Astrocyte (in vitro differentiated cells and primary cell): ENCODE measurements at regions not wholly inside any gene's neighbourhood (a gene's known extent, or its start where the extent isn't known, plus 50 kb on each side); places are given as distances from the start of the nearest gene placed in this dataset.
"Not testable (repeated sequence)": the region's sequence is repeated elsewhere in the genome, so short reads cannot be mapped to it uniquely, and the experiment has no call there.

ENCODE experiments used
- EZH2 ChIP-seq: IDR thresholded peaks from 2 replicates; pipeline ENCODE4 v1.6.1; 2012; ENCODE audit warnings: mild to moderate bottlenecking, low read length, inconsistent platforms; ENCODE audit not compliant: insufficient read depth
- TF ChIP-seq, protein P1 (sequence below): IDR thresholded peaks from 2 replicates; pipeline ENCODE4 v1.5.1; 2011; ENCODE audit warnings: low read depth, mild to moderate bottlenecking, inconsistent platforms, low read length, moderate library complexity; ENCODE audit not compliant: insufficient read depth

- TF ChIP-seq, protein P1, sequence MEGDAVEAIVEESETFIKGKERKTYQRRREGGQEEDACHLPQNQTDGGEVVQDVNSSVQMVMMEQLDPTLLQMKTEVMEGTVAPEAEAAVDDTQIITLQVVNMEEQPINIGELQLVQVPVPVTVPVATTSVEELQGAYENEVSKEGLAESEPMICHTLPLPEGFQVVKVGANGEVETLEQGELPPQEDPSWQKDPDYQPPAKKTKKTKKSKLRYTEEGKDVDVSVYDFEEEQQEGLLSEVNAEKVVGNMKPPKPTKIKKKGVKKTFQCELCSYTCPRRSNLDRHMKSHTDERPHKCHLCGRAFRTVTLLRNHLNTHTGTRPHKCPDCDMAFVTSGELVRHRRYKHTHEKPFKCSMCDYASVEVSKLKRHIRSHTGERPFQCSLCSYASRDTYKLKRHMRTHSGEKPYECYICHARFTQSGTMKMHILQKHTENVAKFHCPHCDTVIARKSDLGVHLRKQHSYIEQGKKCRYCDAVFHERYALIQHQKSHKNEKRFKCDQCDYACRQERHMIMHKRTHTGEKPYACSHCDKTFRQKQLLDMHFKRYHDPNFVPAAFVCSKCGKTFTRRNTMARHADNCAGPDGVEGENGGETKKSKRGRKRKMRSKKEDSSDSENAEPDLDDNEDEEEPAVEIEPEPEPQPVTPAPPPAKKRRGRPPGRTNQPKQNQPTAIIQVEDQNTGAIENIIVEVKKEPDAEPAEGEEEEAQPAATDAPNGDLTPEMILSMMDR: not testable (repeated sequence)
- not testable (repeated sequence) for TF ChIP-seq EZH2
These were observed 271.3 kb upstream of the LRRTM4 start for GRCh38 chr2:77793500-77793899.
